C4-2B (cell line): ENCODE measurements at regions not wholly inside any gene's neighbourhood (a gene's known extent, or its start where the extent isn't known, plus 50 kb on each side); places are given as distances from the start of the nearest gene placed in this dataset.

ENCODE experiments used
- H3K27ac ChIP-seq: fragments of 450-650 bp; 2 replicates; pipeline ENCODE4 v1.5.1; 2017
- CTCF ChIP-seq: fragments of 450-650 bp; conservative IDR thresholded peaks from 2 replicates; pipeline ENCODE4 v1.5.1; 2017; ENCODE audit warnings: mild to moderate bottlenecking
- ZFX ChIP-seq: fragments of 450-650 bp; IDR thresholded peaks from 2 replicates; pipeline ENCODE4 v1.6.1; 2017

GRCh38 chr15:25492315-25492714, 53.5 kb upstream of the UBE3A start:
- H3K27ac ChIP-seq, result no peak overlapping the region
- no peak for TF ChIP-seq CTCF
- no peak for TF ChIP-seq ZFX
